Brain microvascular endothelial cell (primary cell): ENCODE measurements at regions not wholly inside any gene's neighbourhood (a gene's known extent, or its start where the extent isn't known, plus 50 kb on each side); places are given as distances from the start of the nearest gene placed in this dataset.

Experiments
- DNase-seq: peaks from one replicate; pipeline ENCODE4 v3.0.0-alpha.2; 2020
- H3K27ac ChIP-seq: fragments of 250-450 bp; sonication (Bioruptor Pico); 2 replicates; pipeline ENCODE4 v1.5.1; 2020; ENCODE audit warnings: mild to moderate bottlenecking, moderate library complexity
- H3K27me3 ChIP-seq: fragments of 250-450 bp; sonication (Bioruptor Pico); replicated peaks from 2 replicates; pipeline ENCODE4 v1.5.1; 2020; ENCODE audit warnings: mild to moderate bottlenecking
- H3K36me3 ChIP-seq: fragments of 250-450 bp; sonication (Bioruptor Pico); replicated peaks from 2 replicates; pipeline ENCODE4 v1.5.1; 2020; ENCODE audit warnings: mild to moderate bottlenecking
- H3K4me3 ChIP-seq: 2 replicates; pipeline ENCODE4 v1.5.1; 2011; ENCODE audit warnings: low read depth, mild to moderate bottlenecking, control low read depth, low read length, moderate library complexity
- in situ Hi-C: cut with HindIII; loops from 2 replicates; pipeline ENCODE4 v1.10.0; 2017; ENCODE audit warnings: low sequenced_read_pairs, low pct_ligation_motif_present
- TF ChIP-seq, protein P1 (sequence below): IDR thresholded peaks from 2 replicates; pipeline ENCODE4 v1.5.1; 2011; ENCODE audit warnings: low read depth, mild to moderate bottlenecking, moderate library complexity, low read length, control low read depth, inconsistent platforms; ENCODE audit errors: missing control alignments

DNA sequence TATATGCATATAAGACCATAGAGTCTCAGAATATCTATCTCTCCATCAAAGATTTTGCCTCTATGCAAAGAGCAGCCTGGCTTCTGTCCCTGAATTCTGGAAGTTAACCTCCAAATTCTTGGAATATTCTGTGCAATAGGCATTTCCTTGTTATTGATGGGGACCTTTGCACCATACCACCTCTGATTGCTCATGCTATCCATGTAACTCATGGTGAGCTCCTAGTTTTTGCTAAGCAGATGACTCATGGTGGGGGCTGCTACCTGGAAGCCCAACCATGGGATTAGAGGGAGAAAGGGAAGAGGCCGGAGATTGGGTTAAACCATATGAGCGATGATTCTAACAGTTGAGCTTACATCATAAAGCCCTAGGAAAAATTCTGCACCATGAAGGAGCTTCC is 310.2 kb upstream of the FIGN start:
- in situ Hi-C loops: no loop called here
- Histone ChIP-seq H3K4me3 (no peak overlapping the region), H3K27ac (no peak overlapping the region), H3K27me3 (no peaks in the 10 kb centered on the region), H3K36me3 (no peaks in the 10 kb centered on the region)
- no peak for DNase-seq
- TF ChIP-seq, protein P1, sequence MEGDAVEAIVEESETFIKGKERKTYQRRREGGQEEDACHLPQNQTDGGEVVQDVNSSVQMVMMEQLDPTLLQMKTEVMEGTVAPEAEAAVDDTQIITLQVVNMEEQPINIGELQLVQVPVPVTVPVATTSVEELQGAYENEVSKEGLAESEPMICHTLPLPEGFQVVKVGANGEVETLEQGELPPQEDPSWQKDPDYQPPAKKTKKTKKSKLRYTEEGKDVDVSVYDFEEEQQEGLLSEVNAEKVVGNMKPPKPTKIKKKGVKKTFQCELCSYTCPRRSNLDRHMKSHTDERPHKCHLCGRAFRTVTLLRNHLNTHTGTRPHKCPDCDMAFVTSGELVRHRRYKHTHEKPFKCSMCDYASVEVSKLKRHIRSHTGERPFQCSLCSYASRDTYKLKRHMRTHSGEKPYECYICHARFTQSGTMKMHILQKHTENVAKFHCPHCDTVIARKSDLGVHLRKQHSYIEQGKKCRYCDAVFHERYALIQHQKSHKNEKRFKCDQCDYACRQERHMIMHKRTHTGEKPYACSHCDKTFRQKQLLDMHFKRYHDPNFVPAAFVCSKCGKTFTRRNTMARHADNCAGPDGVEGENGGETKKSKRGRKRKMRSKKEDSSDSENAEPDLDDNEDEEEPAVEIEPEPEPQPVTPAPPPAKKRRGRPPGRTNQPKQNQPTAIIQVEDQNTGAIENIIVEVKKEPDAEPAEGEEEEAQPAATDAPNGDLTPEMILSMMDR: no peak

DNA sequence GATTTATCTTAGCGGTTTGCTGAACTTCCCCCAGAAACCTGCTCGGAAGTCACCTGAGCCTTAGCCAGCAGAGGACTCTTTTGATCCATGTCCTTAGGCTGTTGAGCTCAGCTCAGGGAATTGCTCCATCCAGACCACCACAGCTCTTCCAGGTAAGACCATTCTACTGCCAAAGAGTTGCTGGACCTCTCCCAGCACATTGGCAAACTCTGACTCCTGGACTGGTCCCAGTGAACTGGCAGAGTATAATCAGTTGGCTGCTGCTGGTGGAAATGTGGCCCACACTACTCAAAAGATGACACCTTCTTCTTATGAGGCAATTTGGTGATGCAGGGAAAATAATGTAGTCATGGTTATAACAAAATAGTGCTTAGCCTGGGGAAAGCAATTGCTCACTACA is 308.8 kb upstream of the FIGN start:
- TF ChIP-seq, protein P1: no peak
- H3K4me3 ChIP-seq: no peak overlapping the region
- in situ Hi-C loops: no loop called here
- no peaks in the 10 kb centered on the region for H3K27me3 ChIP-seq
- no peaks in the 10 kb centered on the region for H3K36me3 ChIP-seq
- no peak for DNase-seq
- no peak overlapping the region for H3K27ac ChIP-seq

DNA sequence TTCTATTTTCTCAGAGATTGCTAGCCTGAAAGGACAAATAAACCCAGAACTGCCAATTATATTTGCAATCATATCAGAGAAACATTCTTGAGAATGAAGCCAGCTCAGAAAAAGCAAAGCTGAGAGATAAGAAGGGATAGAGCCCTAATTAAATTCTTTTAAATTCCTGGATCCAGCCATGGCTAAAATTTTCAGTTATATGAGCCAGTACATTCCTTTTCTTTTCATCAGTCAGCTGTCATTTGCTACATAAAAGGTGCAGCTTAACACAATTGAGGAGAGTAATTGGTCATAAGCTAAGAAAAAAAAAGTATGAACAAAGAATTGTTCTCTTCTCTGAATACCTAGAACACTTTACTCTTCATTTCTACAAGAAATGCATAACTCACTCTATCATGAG is 303.5 kb upstream of the FIGN start:
- Histone ChIP-seq H3K36me3 (no peaks in the 10 kb centered on the region), H3K27ac (no peak overlapping the region), H3K4me3 (no peak overlapping the region), H3K27me3 (no peaks in the 10 kb centered on the region)
- TF ChIP-seq, protein P1: no peak
- in situ Hi-C loops: no loop called here
- no peak for DNase-seq

DNA sequence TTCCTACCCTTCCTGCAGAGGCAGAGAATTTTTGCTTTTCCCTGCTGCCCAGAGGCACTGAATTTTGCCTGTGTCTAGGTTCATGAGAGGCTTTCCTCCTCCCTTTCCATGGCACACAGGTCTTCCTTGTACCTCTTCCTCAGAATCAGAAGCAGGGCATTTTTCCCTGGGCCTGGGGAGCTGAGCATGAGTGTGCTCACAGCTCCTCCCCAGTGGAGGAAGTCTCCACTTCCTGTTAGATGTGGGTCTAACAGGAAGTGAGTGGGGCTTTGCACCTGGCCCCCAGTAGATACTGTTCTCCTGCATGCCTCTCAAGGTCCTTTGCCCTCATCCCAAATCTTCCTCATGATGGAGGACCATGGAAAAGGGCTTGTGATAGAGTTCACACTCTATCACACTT is 297.2 kb upstream of the FIGN start:
- Histone ChIP-seq H3K4me3 (no peak overlapping the region), H3K36me3 (no peaks in the 10 kb centered on the region), H3K27me3 (no peaks in the 10 kb centered on the region), H3K27ac (no peak overlapping the region)
- no peak for DNase-seq
- in situ Hi-C loops: no loop called here
- TF ChIP-seq, protein P1: no peak

DNA sequence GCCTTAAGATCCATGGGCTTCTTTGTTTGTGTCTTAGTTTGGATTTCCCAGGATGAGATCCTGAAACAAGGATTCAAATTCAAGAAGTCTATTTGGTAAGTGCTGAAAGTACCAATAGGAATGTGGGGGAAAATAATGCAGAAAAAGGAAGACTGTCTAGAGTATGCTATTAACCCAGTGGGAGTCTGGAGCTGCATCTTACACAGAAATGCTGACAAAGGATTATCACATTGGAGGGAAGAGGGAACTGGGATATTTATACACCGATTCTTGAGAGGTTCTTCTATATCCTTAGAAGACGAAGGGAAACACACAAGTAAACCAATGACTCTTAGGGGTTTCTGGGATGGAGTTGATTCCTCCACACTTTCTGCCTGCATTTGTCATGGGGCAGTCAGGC is 294.8 kb upstream of the FIGN start:
- Histone ChIP-seq H3K27ac (no peak overlapping the region), H3K4me3 (no peak overlapping the region), H3K27me3 (no peaks in the 10 kb centered on the region), H3K36me3 (no peaks in the 10 kb centered on the region)
- in situ Hi-C loops: no loop called here
- DNase-seq: no peak
- TF ChIP-seq, protein P1: no peak

DNA sequence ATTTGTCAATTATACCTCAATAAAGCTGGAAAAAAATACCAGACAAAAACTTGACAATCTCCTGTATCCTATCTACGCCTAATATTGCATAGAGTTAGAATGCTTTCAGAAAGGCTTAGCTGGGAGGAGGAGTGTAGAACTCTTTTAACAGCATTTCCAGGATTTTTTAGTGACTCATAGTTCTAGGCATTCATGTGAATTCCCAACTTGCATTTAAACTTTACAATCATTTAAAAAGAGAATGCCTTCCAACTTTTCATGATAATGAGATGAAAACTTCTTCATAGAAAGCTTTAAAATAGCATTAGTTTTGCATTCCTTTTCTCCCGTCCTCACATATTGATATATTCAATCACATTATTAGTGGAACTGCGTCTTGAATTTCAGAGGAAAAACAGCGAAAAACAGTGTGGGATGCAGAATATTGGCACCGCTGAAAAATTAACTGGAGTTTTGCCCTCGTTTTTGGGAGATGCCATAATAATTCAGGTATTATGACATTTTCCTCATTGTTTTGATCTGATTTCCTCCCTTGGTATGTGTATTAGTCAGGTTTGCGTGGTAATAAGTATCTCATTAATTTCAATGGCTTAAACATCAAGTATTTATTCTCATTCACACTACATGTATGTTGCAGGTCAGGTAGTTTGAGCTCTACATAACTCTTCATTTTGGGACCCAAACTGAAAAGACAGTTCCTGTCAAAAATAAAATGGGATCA is 293.2 kb upstream of the FIGN start:
- TF ChIP-seq, protein P1: no peak
- in situ Hi-C loops: no loop called here
- Histone ChIP-seq H3K4me3 (no peak overlapping the region), H3K36me3 (no peaks in the 10 kb centered on the region), H3K27me3 (no peaks in the 10 kb centered on the region), H3K27ac (no peak overlapping the region)
- no peak for DNase-seq
